Uterus (tissue), 2 donors: ENCODE measurements at regions not wholly inside any gene's neighbourhood (a gene's known extent, or its start where the extent isn't known, plus 50 kb on each side); places are given as distances from the start of the nearest gene placed in this dataset.

Experiments
- POLR2A ChIP-seq, 2 donors: fragments of 450-650 bp; IDR thresholded peaks; one replicate each; pipeline ENCODE4 v1.6.1; 2016; ENCODE audit warnings: antibody characterized with exemption in 2 of 2, mild to moderate bottlenecking in 1 of 2, moderate library complexity in 1 of 2
- TF ChIP-seq, protein P1 (sequence below), 4 experiments: fragments of 200-600 bp in 2 of 4; fragments of 450-650 bp in 2 of 4; sonication (generic) in 2 of 4; IDR thresholded peaks; one replicate each; pipeline ENCODE4 v1.5.1; 2016 to 2019; ENCODE audit warnings: antibody characterized with exemption in 4 of 4, mild to moderate bottlenecking in 2 of 4, moderate library complexity in 1 of 4

DNA sequence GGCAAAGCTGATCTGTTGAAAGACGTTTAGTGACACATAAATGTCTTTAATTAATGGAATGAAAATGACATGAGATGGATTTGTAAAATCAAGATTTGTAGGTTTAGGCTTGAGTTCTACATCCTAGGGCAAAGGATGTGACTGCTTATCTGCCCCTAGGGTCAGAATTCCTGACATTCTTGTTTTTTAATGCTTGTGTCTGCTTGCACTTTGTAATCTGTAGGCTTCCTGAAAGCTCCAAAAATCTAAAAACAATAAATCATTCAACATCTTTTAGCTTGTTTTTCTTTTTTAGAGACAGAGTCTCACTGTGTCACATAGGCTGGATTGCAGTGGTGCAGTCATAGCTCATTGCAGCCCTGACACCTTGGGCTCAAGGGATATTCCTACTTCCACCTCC is 107.9 kb upstream of the MLIP start:
- TF ChIP-seq, protein P1, sequence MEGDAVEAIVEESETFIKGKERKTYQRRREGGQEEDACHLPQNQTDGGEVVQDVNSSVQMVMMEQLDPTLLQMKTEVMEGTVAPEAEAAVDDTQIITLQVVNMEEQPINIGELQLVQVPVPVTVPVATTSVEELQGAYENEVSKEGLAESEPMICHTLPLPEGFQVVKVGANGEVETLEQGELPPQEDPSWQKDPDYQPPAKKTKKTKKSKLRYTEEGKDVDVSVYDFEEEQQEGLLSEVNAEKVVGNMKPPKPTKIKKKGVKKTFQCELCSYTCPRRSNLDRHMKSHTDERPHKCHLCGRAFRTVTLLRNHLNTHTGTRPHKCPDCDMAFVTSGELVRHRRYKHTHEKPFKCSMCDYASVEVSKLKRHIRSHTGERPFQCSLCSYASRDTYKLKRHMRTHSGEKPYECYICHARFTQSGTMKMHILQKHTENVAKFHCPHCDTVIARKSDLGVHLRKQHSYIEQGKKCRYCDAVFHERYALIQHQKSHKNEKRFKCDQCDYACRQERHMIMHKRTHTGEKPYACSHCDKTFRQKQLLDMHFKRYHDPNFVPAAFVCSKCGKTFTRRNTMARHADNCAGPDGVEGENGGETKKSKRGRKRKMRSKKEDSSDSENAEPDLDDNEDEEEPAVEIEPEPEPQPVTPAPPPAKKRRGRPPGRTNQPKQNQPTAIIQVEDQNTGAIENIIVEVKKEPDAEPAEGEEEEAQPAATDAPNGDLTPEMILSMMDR (IDR thresholded peaks at IDR 0.05): no peak
- no peak for TF ChIP-seq POLR2A (IDR thresholded peaks at IDR 0.05)
